ENCODE measurements at regions not wholly inside any gene's neighbourhood (a gene's known extent, or its start where the extent isn't known, plus 50 kb on each side); places are given as distances from the start of the nearest gene placed in this dataset.

- Mint-ChIP-seq H3K9me3 (no peaks in the 10 kb centered on the region), H3K36me3 (ENCODE audit: insufficient read depth in 1 of 3, low read depth in 3 of 3) (peaks cover 4 to 6% (median 6%) of the 10 kb centered on the region in 3 experiments; a peak in 5 of 7 replicates), H3K4me1 (peaks cover 61 to 91% of the 10 kb centered on the region in 2 experiments), H3K27ac (peak overlapping the region; percentile 15 to 85 (median 35); a peak in 6 of 7 replicates), H3K27me3 (ENCODE audit: low read depth) (no peaks in the 10 kb centered on the region; the same call in 1 of the 2 replicates), H3K4me3 (no peak overlapping the region; a peak in 1 of 5 replicates)
- no peak overlapping the region for H2BK5ac ChIP-seq (ENCODE audit: insufficient read length, low read length)
- H3T11ph ChIP-seq (ENCODE audit: low read length) = no peak overlapping the region
- H3K27me3 ChIP-seq (ENCODE audit: insufficient read depth, low read length) = no peaks in the 10 kb centered on the region
- no peak overlapping the region for H3K23ac ChIP-seq (ENCODE audit: insufficient read length, low read depth, low read length)
- no peak overlapping the region for H3K56ac ChIP-seq (ENCODE audit: insufficient read length, low read depth, low read length)
- H4K20me1 ChIP-seq (ENCODE audit: control insufficient read depth, insufficient read depth, insufficient read length) = no peaks in the 10 kb centered on the region
- no peak overlapping the region for H2BK15ac ChIP-seq (ENCODE audit: low read depth, low read length)
- H2AK5ac ChIP-seq (ENCODE audit: insufficient read length, low read length) = no peak overlapping the region
- no peak overlapping the region for H3K9ac ChIP-seq (ENCODE audit: extremely low read depth, insufficient read length, low read length)
- no peak for TF ChIP-seq CTCF (conservative IDR thresholded peaks at IDR 0.05)
- DNase-seq = no peak
- H3K79me1 ChIP-seq (ENCODE audit: insufficient read depth, low read depth, low read length, poor library complexity, severe bottlenecking) = peaks cover 9% of the 10 kb centered on the region
- H3K23me2 ChIP-seq (ENCODE audit: insufficient read length, low read depth, low read length, poor library complexity, severe bottlenecking) = no peaks in the 10 kb centered on the region
- peaks cover 21% of the 10 kb centered on the region; the same call in 1 of the 2 replicates for H3K79me2 ChIP-seq (ENCODE audit: insufficient read depth, low read length)
- H2BK120ac ChIP-seq (ENCODE audit: low read depth, low read length, poor library complexity, severe bottlenecking) = no peak overlapping the region
- no peak overlapping the region for H4K91ac ChIP-seq (ENCODE audit: insufficient read length, low read depth, low read length)
- peaks cover 5% of the 10 kb centered on the region; the same call in 1 of the 2 replicates for H3K4me1 ChIP-seq (ENCODE audit: insufficient read depth, low read length)
- no peaks in the 10 kb centered on the region for H3K9me3 ChIP-seq (ENCODE audit: control insufficient read depth, low read depth, low read length)
- no peak overlapping the region for H4K8ac ChIP-seq (replicated peaks; ENCODE audit: insufficient read length, low read depth, low read length)
- no peak overlapping the region for H3K4me2 ChIP-seq (ENCODE audit: insufficient read depth, insufficient read length, low read length)
- no peak overlapping the region for H2AFZ ChIP-seq (ENCODE audit: low read length)
- no CpG with 5 or more reads among the region's 14 CpGs for WGBS (ENCODE audit: extremely low coverage, insufficient read length, low lambda C conversion rate)
- no peak overlapping the region for H3K14ac ChIP-seq (ENCODE audit: insufficient read depth, low read length)
- peak overlapping the region; percentile 21 for H3K18ac ChIP-seq (ENCODE audit: insufficient read length, low read depth, low read length)
- no peak overlapping the region for H3K4ac ChIP-seq (ENCODE audit: low read depth, low read length)
- H2BK20ac ChIP-seq (ENCODE audit: low read depth, low read length, poor library complexity, severe bottlenecking) = no peak overlapping the region
- H2BK12ac ChIP-seq (ENCODE audit: insufficient read length, low read depth, low read length) = no peak overlapping the region
- H3K27ac ChIP-seq (ENCODE audit: insufficient read length, low read depth, low read length) = no peak overlapping the region
- no peak overlapping the region for H4K5ac ChIP-seq (ENCODE audit: insufficient read length, low read depth, low read length)
Measured at GRCh38 chr12:124504273-124505000, 63.0 kb downstream of the NCOR2 start.

Measured in H9 (cell line).